ENCODE measurements at regions not wholly inside any gene's neighbourhood (a gene's known extent, or its start where the extent isn't known, plus 50 kb on each side); places are given as distances from the start of the nearest gene placed in this dataset.

GRCh38 chr13:73998631-73999030 lies 135.6 kb downstream of the KLF12 start:
- Mint-ChIP-seq H3K9me3 (no peaks in the 10 kb centered on the region), H3K4me1 (peaks cover 40% of the 10 kb centered on the region), H3K27ac (no peak overlapping the region), H3K4me3 (no peak overlapping the region), H3K36me3 (ENCODE audit: low read depth) (peaks cover 4% of the 10 kb centered on the region), H3K27me3 (ENCODE audit: low read depth) (no peaks in the 10 kb centered on the region)
- TF ChIP-seq, protein P1, sequence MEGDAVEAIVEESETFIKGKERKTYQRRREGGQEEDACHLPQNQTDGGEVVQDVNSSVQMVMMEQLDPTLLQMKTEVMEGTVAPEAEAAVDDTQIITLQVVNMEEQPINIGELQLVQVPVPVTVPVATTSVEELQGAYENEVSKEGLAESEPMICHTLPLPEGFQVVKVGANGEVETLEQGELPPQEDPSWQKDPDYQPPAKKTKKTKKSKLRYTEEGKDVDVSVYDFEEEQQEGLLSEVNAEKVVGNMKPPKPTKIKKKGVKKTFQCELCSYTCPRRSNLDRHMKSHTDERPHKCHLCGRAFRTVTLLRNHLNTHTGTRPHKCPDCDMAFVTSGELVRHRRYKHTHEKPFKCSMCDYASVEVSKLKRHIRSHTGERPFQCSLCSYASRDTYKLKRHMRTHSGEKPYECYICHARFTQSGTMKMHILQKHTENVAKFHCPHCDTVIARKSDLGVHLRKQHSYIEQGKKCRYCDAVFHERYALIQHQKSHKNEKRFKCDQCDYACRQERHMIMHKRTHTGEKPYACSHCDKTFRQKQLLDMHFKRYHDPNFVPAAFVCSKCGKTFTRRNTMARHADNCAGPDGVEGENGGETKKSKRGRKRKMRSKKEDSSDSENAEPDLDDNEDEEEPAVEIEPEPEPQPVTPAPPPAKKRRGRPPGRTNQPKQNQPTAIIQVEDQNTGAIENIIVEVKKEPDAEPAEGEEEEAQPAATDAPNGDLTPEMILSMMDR (IDR thresholded peaks at IDR 0.05; ENCODE audit: unreplicated experiment in 3 of 3), result no peak

- Mint-ChIP-seq H3K27me3 (ENCODE audit: low read depth) (no peaks in the 10 kb centered on the region), H3K27ac (no peak overlapping the region), H3K4me1 (peaks cover 40% of the 10 kb centered on the region), H3K4me3 (no peak overlapping the region), H3K9me3 (no peaks in the 10 kb centered on the region), H3K36me3 (ENCODE audit: low read depth) (peaks cover 5% of the 10 kb centered on the region)
- TF ChIP-seq, protein P1 (IDR thresholded peaks at IDR 0.05; ENCODE audit: unreplicated experiment in 3 of 3), result no peak
These were observed 136.2 kb downstream of the KLF12 start for GRCh38 chr13:73997964-73998363.

- Mint-ChIP-seq H3K27me3 (ENCODE audit: low read depth) (no peaks in the 10 kb centered on the region), H3K36me3 (ENCODE audit: low read depth) (peaks cover 11% of the 10 kb centered on the region), H3K4me3 (no peak overlapping the region), H3K27ac (no peak overlapping the region), H3K9me3 (no peaks in the 10 kb centered on the region), H3K4me1 (peaks cover 46% of the 10 kb centered on the region)
- TF ChIP-seq, protein P1 (IDR thresholded peaks at IDR 0.05; ENCODE audit: unreplicated experiment in 3 of 3), result no peak
These were observed 137.6 kb downstream of the KLF12 start for GRCh38 chr13:73996569-73996968.

GRCh38 chr13:73995736-73996135 lies 138.5 kb downstream of the KLF12 start:
- Mint-ChIP-seq H3K4me3 (no peak overlapping the region), H3K36me3 (ENCODE audit: low read depth) (peaks cover 14% of the 10 kb centered on the region), H3K27ac (no peak overlapping the region), H3K9me3 (no peaks in the 10 kb centered on the region), H3K27me3 (ENCODE audit: low read depth) (no peaks in the 10 kb centered on the region), H3K4me1 (peaks cover 41% of the 10 kb centered on the region)
- TF ChIP-seq, protein P1 (IDR thresholded peaks at IDR 0.05; ENCODE audit: unreplicated experiment in 3 of 3), result no peak

GRCh38 chr13:73993661-73994060 lies 140.5 kb downstream of the KLF12 start:
- H3K4me3 Mint-ChIP-seq, result no peak overlapping the region
- peaks cover 31% of the 10 kb centered on the region for H3K4me1 Mint-ChIP-seq
- H3K9me3 Mint-ChIP-seq, result no peaks in the 10 kb centered on the region
- peaks cover 14% of the 10 kb centered on the region for H3K36me3 Mint-ChIP-seq (ENCODE audit: low read depth)
- H3K27ac Mint-ChIP-seq, result no peak overlapping the region
- no peaks in the 10 kb centered on the region for H3K27me3 Mint-ChIP-seq (ENCODE audit: low read depth)
- TF ChIP-seq, protein P1 (IDR thresholded peaks at IDR 0.05; ENCODE audit: unreplicated experiment in 3 of 3), result no peak

DNA sequence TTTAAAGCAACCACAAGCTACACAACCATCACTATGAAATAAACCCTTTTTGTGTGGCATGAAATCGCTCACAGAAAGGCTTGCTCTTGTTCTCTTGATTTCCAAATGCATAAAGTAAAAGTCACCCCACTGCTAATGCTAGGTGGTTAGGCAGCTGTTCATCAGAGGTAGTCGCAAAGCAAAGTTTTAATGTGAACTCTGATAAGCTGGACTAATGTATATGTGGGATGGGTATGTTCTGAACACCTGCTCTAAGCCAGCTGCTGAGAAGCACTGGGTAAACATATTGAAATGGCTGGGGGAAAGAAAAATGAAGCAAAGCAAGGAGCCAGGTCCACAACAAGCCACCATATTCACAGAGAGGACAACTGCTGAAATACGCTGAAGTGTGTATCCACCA lies 142.3 kb downstream of the KLF12 start:
- Mint-ChIP-seq H3K27ac (peak overlapping the region in 2 of 3 experiments; percentile 11 to 43), H3K9me3 (no peaks in the 10 kb centered on the region), H3K4me3 (no peak overlapping the region), H3K36me3 (ENCODE audit: low read depth) (peaks cover 14% of the 10 kb centered on the region), H3K4me1 (peaks cover 19% of the 10 kb centered on the region), H3K27me3 (ENCODE audit: low read depth) (no peaks in the 10 kb centered on the region)
- TF ChIP-seq, protein P1 (IDR thresholded peaks at IDR 0.05; ENCODE audit: unreplicated experiment in 3 of 3), result no peak

All from nephron (organoid).